Fibroblast of skin of right biceps (primary cell): ENCODE measurements at regions not wholly inside any gene's neighbourhood (a gene's known extent, or its start where the extent isn't known, plus 50 kb on each side); places are given as distances from the start of the nearest gene placed in this dataset.

Experiments used
- DNase-seq: peaks from one replicate; pipeline ENCODE4 v3.0.0-alpha.2; 2013

DNA sequence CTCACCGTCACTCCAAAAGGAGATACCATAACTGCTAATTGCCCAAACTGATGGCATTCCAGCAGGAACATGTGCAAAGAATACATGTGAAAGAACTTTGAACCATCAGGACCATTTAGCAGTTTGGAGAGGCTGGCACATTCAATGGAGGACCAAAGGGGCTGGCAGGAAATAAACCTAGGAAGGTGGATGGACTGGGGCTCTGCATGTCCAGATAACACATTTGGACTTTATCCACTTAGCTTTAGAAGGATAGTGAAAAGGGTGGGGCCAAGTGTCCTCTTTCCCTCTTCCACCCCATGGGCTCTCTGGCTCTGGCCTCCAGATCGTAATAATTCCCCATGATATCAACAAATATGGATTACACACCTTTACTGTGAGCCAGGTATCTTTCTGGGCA, 58.8 kb upstream of the CALM2 start:
- DNase-seq, result no peak

DNA sequence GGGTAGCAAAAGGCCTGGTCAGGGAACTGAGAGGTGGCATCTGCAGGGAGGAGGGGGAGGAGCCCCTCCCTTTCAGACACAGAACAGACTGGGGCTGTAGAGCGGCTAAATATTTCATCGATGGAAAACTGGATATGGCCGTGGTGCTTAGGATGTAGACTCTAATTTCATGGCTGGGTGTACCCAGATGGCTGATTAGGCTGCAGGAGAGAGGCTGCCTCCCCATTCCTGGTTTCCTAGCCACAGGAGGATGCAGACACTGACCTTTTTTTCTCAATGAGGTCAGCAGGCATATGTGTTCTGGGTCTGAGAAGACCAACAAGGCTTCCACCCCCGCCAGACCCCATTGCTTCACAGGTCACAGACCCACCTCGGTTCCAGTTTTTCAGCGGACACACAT, 58.1 kb upstream of the CALM2 start:
- no peak for DNase-seq

DNA sequence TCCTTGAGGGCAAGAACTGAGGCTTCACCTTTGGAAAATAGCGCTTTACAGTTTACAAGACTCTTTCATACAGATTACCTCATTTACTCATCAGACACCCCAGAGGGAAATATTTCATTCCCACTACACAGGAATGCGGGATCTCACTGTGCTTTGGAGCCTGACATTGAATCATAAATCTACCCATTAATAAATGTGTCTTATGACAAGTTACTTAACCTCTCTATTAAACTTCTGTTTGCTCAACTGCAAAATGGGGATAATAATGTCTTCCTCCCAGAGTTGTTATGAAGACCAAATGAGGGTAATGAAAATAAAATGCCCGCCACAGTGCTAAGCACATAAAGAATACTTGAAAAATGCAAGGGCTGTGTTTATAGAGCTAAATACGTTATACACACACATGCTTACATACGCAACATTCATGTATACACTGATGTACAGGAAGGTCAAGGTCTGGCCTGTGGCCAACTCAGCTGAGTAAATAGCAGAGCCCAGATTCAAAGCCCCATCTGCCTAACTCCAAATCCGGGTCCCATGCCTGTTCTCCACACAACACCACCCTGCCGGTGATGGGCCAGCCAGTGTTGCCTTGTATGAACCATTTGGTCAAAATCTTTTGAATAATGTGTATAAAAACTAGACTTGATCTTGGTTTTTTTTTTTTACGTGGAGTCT, 56.6 kb upstream of the CALM2 start:
- peak; percentile 54 for DNase-seq

DNA sequence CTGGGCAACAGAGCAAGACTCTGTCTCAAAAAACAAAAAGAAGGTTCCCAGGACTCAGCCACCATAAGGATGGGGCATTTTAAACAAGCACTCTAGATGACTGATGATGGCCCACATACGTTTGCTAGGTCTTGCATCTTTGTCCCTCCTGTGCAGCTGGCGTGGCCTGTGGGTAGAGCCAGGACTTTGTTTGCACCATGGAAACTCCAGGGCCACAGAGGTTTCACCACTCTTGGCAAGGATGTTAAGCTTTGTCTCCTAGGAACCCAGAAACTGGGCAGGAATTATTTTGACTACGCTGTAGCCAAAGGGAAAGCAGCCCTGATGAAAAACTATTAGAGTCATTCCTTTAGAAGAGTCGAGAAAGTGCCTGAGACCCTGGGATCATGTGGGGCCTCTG, 54.1 kb upstream of the CALM2 start:
- no peak for DNase-seq

DNA sequence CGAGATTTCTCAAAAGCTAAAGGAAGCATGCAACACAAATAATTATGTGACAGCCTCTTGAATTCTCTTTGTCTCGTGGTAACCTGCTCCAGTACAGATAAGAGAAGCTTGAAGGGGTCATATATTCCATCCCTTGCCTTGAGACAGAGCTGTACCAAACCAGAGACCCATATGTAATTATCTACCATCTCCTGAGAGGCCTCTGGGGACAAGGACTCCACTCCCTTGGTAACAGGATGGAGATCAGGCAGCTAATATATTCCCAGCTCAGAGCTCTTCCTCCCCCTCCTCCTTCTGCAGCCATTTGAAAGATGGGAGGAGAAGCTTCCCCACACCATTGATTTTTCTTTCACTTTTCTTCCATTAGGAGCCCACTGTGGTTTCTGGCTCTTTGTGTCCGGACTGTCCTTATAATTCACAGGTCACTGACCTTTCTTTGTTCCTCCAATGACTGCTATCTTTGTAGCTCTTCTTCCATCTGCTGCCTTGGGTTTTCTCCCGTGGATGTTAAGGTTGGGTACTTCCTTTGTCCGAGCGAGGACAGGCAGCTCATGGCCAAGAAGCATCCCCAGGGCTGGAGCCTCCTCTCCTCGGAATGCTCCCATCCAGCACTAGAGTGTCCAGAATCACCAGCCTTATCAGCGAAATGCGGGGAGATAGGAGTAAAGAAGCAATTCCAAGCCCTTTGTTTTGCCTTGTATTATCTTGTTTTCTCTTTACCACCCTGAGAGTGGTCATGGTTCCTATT, 51.4 kb upstream of the CALM2 start:
- no peak for DNase-seq

DNA sequence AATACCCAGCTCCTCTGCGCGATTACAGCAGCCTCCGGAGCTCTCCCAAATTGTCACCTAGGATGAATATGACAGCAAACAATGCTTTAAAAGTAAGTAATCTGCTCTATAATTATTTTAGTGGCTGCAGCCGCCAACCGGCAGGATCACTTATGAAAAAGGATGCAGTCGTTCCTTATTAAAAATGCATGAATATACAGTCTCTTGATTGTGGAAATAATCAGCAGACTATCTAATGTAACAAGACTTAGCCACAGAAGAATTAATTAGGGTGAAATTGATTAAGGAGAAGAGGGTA, 50.6 kb upstream of the CALM2 start:
- DNase-seq, result no peak

DNA sequence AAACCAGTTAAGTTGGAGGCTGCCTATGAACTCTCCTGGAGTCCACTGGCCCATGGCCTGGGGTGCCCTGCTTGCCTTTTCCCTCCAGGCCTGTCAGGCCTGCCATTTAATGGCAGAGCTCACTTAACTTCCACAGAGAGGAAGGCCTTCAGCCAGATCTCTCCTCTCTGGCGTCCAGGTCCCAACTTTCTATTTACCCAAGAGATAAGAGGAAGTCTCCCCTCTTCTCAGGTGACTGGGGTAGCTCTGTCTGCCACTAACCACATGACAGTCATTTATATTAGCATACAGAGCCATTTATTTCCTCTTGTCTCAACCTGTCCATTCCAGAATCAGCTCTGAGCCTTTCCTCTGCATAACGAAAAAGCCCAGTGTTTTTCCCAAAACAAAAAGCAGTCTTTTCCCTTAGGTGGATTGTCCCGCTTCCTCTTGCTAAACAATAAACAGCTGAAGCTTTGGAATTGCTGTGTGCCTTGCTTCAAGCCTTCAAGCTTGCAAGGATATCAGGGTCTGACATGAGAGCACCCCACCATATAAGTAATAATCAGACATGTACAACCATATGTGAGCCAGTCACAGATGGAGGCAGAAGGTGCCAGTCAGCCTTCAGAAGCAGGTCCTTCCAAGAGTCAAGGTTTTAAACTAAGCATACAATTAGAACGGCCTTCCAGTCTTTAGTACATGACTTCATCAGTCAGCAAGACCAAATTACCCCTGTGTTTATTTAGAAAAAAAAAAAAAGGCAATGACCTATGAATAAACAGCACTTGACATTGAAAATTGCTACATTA, 50.0 kb upstream of the CALM2 start:
- DNase-seq, result no peak
